GM12891 (cell line): ENCODE measurements at regions not wholly inside any gene's neighbourhood (a gene's known extent, or its start where the extent isn't known, plus 50 kb on each side); places are given as distances from the start of the nearest gene placed in this dataset.

Source experiments
- POLR2AphosphoS5 ChIP-seq: IDR thresholded peaks from 2 replicates; pipeline ENCODE4 v1.6.1; 2011; ENCODE audit warnings: low read depth, low read length, control low read depth
- SPI1 ChIP-seq: IDR thresholded peaks from 2 replicates; pipeline ENCODE4 v1.6.1; 2011; ENCODE audit warnings: low read depth, low read length, control low read depth

DNA sequence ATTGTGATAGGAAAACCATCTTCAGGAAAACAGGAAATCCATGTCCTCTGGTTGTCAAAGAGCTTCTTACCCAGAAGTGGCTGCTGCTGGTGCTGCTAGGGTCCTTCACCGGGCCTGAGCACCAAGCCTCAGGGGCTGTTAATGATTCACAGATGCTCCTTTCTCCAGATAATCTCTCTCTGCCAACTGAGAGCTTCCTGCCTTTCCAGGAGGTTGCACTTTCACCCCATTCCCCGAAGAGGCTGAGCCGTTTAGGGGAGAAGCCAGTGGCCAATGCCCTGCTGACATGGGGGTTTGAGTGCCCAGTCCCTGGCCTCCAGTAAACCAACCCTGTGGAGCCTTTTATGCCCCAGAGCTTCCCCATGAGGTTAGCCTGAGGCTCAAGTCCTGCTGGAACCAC, 122.4 kb downstream of the CBLN4 start:
- TF ChIP-seq SPI1 (no peak), POLR2AphosphoS5 (no peak)
